A549 (cell line): ENCODE measurements at regions not wholly inside any gene's neighbourhood (a gene's known extent, or its start where the extent isn't known, plus 50 kb on each side); places are given as distances from the start of the nearest gene placed in this dataset.

Experiments used
- ATAC-seq, 2 experiments: fragments of 200-7000 bp in 1 of 2; fragments of >200 bp in 1 of 2; cut with Nextera tagmentation in 1 of 2; cut with Tn5 transposase in 1 of 2; 3 replicates each; pipeline versions ENCODE4 v1.8.0 to v1.9.1; 2018 to 2020; ENCODE audit warnings: mild to moderate bottlenecking in 1 of 2, moderate library complexity in 1 of 2
- CTCF ChIA-PET: fragments of 300-600 bp; sonication (Branson Sonifier 250); formaldehyde crosslinking; extraction: SDS; loops from one replicate; lab custom pipeline; 2021; ENCODE audit warnings: antibody characterized with exemption, inconsistent platforms; lab: Yijun Ruan, JAX
- POLR2A ChIA-PET: fragments of 350-600 bp; formaldehyde crosslinking; extraction: SDS; loops from one replicate; lab custom pipeline; 2021; ENCODE audit warnings: antibody characterized with exemption, inconsistent platforms; lab: Yijun Ruan, JAX
- DNase-seq, 2 experiments: peaks; one replicate each; pipeline versions ENCODE4 v3.0.0 to v3.0.0-alpha.2; 2011 to 2016; ENCODE audit warnings: low read depth in 1 of 2, low spot score in 1 of 2
- FAIRE-seq: peaks from 2 replicates; lab custom pipeline; 2011; peaks lifted over from hg19 to GRCh38; lab: Jason Lieb, UNC
- H3K27ac ChIP-seq, 2 experiments: fragments of >200 bp; sonication (Bioruptor Twin); formaldehyde crosslinking; 3 replicates each; pipeline ENCODE4 v1.5.1; 2016 to 2017
- H3K4me1 ChIP-seq: fragments of >200 bp; sonication (Bioruptor Twin); formaldehyde crosslinking; 3 replicates; pipeline ENCODE4 v1.6.1; 2016
- H3K4me2 ChIP-seq: fragments of >200 bp; sonication (Bioruptor Twin); formaldehyde crosslinking; 3 replicates; pipeline ENCODE4 v1.6.1; 2016
- H3K4me3 ChIP-seq: fragments of >200 bp; sonication (Bioruptor Twin); formaldehyde crosslinking; 3 replicates; pipeline ENCODE4 v1.5.1; 2016
- H3K9me3 ChIP-seq: fragments of >200 bp; sonication (Bioruptor Twin); formaldehyde crosslinking; 3 replicates; pipeline ENCODE4 v1.6.1; 2016
- CEBPB ChIP-seq, 2 experiments: fragments of >200 bp in 1 of 2; sonication (Bioruptor Twin) in 1 of 2; formaldehyde crosslinking in 1 of 2; IDR thresholded peaks; 2 replicates each; pipeline ENCODE4 v1.6.1; 2012 to 2016
- CTCF ChIP-seq: fragments of >200 bp; sonication (Bioruptor Twin); formaldehyde crosslinking; IDR thresholded peaks from 3 replicates; pipeline ENCODE4 v1.5.1; 2016
- ESRRA ChIP-seq: fragments of 150-350 bp; IDR thresholded peaks from 2 replicates; pipeline ENCODE4 v1.6.1; 2014; ENCODE audit warnings: mild to moderate bottlenecking, low read length, borderline replicate concordance
- GATA3 ChIP-seq: IDR thresholded peaks from 2 replicates; pipeline ENCODE4 v1.6.1; 2012; ENCODE audit warnings: borderline replicate concordance
- HMGXB4 ChIP-seq: fragments of 250-450 bp; sonication (Bioruptor Pico); IDR thresholded peaks from 2 replicates; pipeline ENCODE4 v1.5.0; 2021; ENCODE audit warnings: mild to moderate bottlenecking, moderate library complexity, borderline replicate concordance
- JUN ChIP-seq, 2 experiments: fragments of >200 bp; sonication (Bioruptor Twin); formaldehyde crosslinking; IDR thresholded peaks; 2 replicates in 1 of 2; 3 replicates in 1 of 2; pipeline ENCODE4 v1.6.1; 2016 to 2017
- KDM1A ChIP-seq: fragments of 200-600 bp; sonication (generic); IDR thresholded peaks from 2 replicates; pipeline ENCODE4 v1.6.1; 2016; ENCODE audit warnings: low read depth, mild to moderate bottlenecking
- KDM5A ChIP-seq: fragments of 200-600 bp; sonication (generic); IDR thresholded peaks from 2 replicates; pipeline ENCODE4 v1.6.1; 2016; ENCODE audit warnings: antibody characterized with exemption, mild to moderate bottlenecking
- MAFK ChIP-seq: fragments of 450-650 bp; IDR thresholded peaks from 2 replicates; pipeline ENCODE4 v1.6.1; 2014; ENCODE audit not compliant: partially characterized antibody
- MAX ChIP-seq: IDR thresholded peaks from 2 replicates; pipeline ENCODE4 v1.6.1; 2012
- MYC ChIP-seq: IDR thresholded peaks from 2 replicates; pipeline ENCODE4 v1.6.1; 2012; ENCODE audit warnings: mild to moderate bottlenecking, inconsistent platforms, low read length, improper control_type of control experiment, borderline replicate concordance
- PBX3 ChIP-seq: IDR thresholded peaks from 2 replicates; pipeline ENCODE4 v1.6.1; 2012
- POLR2A ChIP-seq: IDR thresholded peaks from 2 replicates; pipeline ENCODE4 v1.6.1; 2012; ENCODE audit warnings: mild to moderate bottlenecking, low read length
- POLR2AphosphoS2 ChIP-seq: conservative IDR thresholded peaks from 2 replicates; pipeline ENCODE4 v1.6.1; 2012; ENCODE audit warnings: low read length, improper control_type of control experiment, inconsistent platforms
- REST ChIP-seq: fragments of 200-600 bp; sonication (generic); IDR thresholded peaks from 2 replicates; pipeline ENCODE4 v1.6.1; 2016; ENCODE audit warnings: antibody characterized with exemption, mild to moderate bottlenecking, moderate library complexity
- SMC3 ChIP-seq: fragments of >200 bp; sonication (Bioruptor Twin); formaldehyde crosslinking; IDR thresholded peaks from 3 replicates; pipeline ENCODE4 v1.6.1; 2018; ENCODE audit warnings: inconsistent platforms
- SREBF2 ChIP-seq: fragments of 450-650 bp; IDR thresholded peaks from 2 replicates; pipeline ENCODE4 v1.6.1; 2014; ENCODE audit warnings: mild to moderate bottlenecking, moderate library complexity
- USF2 ChIP-seq: fragments of 450-650 bp; IDR thresholded peaks from 2 replicates; pipeline ENCODE4 v1.6.1; 2014; ENCODE audit warnings: antibody characterized with exemption
- WGBS: methylation state at CpG from one replicate; pipeline ENCODE4 v1.1.6; 2017; ENCODE audit errors: missing lambda C conversion rate; 5-methylcytosine and 5-hydroxymethylcytosine counted together

GRCh38 chr5:2433086-2433485 is 318.4 kb downstream of the IRX2 start:
- H3K4me3 ChIP-seq = no peak overlapping the region
- H3K27ac ChIP-seq = no peak overlapping the region
- no peak for TF ChIP-seq MYC
- no peak for TF ChIP-seq USF2
- no peak for TF ChIP-seq KDM5A
- no peak for TF ChIP-seq MAX
- TF ChIP-seq JUN (IDR thresholded peaks at IDR 0.05) = no peak
- no peak for TF ChIP-seq GATA3
- no peak for TF ChIP-seq ESRRA
- TF ChIP-seq CEBPB (IDR thresholded peaks at IDR 0.05) = no peak
- TF ChIP-seq POLR2AphosphoS2 = no peak
- no peak for TF ChIP-seq KDM1A
- no peak for TF ChIP-seq SREBF2
- TF ChIP-seq CTCF = no peak
- no peak for TF ChIP-seq HMGXB4
- no peak for TF ChIP-seq SMC3
- no peak for TF ChIP-seq REST
- no peak for TF ChIP-seq POLR2A
- TF ChIP-seq, all 56 proteins: peak for 0
- Histone ChIP-seq H3K4me2 (no peak overlapping the region), H3K9me3 (no peaks in the 10 kb centered on the region), H3K4me1 (no peaks in the 10 kb centered on the region)
- FAIRE-seq (no peak), ATAC-seq (no peak), DNase-seq (no peak)
- CTCF ChIA-PET = no interaction called here
- POLR2A ChIA-PET = no interaction called here
- WGBS = 10% methylated on average over 6 of the region's 6 CpGs

GRCh38 chr5:2432076-2432920 is 319.2 kb downstream of the IRX2 start:
- DNase-seq = no peak
- H3K9me3 ChIP-seq = no peaks in the 10 kb centered on the region
- 12% methylated on average over 13 of the region's 14 CpGs for WGBS
- no peak for FAIRE-seq
- CTCF ChIA-PET = no interaction called here
- TF ChIP-seq MAFK (peak; percentile 68), KDM1A (no peak), PBX3 (no peak)
- TF ChIP-seq, all 56 proteins: peak for 1
- H3K27ac ChIP-seq = no peak overlapping the region
- no peak for ATAC-seq
- no peaks in the 10 kb centered on the region for H3K4me1 ChIP-seq
- no peak overlapping the region for H3K4me3 ChIP-seq
- POLR2A ChIA-PET = no interaction called here
- H3K4me2 ChIP-seq = no peak overlapping the region
